HG03354 (cell line): ENCODE measurements at regions not wholly inside any gene's neighbourhood (a gene's known extent, or its start where the extent isn't known, plus 50 kb on each side); places are given as distances from the start of the nearest gene placed in this dataset.

ENCODE experiments used
- ATAC-seq: cut with Tn5 transposase; IDR thresholded peaks from one replicate; pipeline ENCODE4 v1.9.1; 2021; ENCODE audit warnings: mild to moderate bottlenecking; ENCODE audit not compliant: unreplicated experiment, poor library complexity, severe bottlenecking

GRCh38 chr5:100479079-100479688, 56.0 kb upstream of the FAM174A start:
- ATAC-seq = no peak

GRCh38 chr5:100472091-100472490, 63.1 kb upstream of the FAM174A start:
- no peak for ATAC-seq

DNA sequence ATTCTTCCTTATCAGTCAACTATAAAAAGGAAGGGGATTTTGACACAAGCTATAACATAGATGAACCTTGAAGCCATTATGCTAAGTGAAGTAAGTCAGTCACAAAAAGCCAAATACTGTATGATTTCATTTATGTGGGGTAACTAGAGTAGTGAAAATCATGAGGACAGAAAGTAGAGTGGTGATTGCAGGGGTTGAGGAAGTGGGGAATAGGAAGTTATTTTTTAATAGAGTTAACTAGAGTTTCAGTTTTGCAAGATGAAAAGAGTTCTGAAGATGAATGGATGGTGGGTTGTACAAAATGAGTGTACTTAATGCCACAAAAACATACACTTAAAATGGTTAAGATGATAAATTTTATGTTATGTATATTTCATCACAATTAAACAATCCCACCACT, 65.4 kb upstream of the FAM174A start:
- peak; percentile 98 for ATAC-seq

DNA sequence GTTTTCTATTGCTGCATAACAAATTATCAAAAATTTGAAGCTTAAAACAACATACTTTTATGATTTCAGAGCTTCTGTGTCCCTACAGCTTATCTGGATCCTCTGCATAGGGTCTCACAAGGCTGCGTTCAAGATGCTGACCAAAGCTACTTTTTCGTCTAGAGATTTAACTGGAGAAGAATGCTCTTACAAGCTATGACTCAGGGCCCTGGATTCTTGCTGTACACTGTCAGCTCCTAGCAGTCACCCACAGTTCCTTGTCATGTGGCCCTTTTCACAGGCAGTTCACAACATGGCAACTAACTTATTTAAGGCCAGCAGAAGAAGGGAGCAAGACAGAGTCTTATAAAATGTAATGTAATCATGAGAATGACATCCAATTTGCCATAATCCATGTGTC, 70.8 kb upstream of the FAM174A start:
- no peak for ATAC-seq

GRCh38 chr5:100456615-100457014, 78.6 kb upstream of the FAM174A start:
- no peak for ATAC-seq

DNA sequence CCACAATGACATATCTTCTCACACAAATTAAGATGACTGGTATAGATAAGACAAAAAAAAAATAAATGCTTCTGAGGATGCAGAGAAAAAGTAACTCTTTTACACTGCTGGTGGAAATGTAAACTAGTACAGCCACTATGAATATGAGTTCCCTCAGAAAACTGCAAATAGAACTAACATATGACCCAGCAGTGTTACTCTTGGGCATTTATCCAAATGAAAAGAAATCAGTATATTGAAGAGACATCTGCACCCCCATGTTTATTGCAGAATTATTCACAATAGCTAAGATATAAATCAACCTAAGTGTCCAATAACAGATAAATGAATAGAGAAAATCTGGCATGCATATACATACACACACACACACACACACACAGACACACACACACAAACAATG, 83.0 kb upstream of the FAM174A start:
- ATAC-seq = no peak

GRCh38 chr5:100448111-100448528, 87.1 kb upstream of the FAM174A start:
- ATAC-seq = no peak

DNA sequence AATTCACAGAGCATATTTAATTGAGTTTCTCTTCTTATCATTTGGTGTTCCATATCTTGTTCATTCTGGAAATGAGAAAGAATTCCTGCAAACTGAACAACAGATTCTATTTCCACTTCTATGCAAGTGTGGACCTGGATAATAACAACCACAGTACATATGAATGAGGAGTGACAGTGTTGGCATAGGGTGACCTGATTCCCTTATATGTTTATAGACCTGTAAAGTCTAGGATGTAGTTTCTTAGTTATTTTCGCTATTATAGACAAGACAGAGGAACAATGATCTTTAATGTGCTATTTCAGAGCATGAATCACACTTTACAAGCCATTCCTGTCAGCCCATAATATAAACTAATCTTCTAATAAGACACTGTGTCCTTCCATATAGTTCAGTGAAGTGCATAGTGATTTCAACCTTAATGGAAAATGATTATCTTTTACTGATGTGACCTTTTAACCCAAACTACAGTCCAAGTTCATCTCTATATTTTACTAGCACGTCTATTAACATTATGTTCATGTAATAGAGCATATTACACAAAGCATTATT, 88.2 kb upstream of the FAM174A start:
- ATAC-seq = no peak

GRCh38 chr5:100444961-100445360, 90.2 kb upstream of the FAM174A start:
- ATAC-seq = no peak

- ATAC-seq = no peak
Measured at GRCh38 chr5:100434815-100435214, 100.4 kb upstream of the FAM174A start.

DNA sequence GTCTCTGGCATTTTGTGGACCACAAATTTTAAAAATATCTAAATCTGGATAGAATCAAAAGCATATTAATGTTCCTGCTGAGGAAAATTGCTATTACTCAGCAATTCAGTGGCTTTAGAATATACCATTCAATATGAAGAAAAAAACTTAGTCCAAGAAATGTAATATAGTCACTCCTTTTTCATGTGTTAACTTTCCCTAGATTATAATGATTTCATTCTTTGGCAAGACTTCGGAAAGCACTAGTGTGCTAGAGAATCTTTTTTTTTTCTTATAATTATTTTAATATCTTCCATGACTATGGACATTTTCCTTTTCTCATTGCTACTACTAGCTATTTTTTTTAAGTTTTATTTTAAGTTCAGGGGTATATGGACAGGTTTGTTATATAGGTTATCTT, 102.4 kb upstream of the FAM174A start:
- ATAC-seq = no peak

DNA sequence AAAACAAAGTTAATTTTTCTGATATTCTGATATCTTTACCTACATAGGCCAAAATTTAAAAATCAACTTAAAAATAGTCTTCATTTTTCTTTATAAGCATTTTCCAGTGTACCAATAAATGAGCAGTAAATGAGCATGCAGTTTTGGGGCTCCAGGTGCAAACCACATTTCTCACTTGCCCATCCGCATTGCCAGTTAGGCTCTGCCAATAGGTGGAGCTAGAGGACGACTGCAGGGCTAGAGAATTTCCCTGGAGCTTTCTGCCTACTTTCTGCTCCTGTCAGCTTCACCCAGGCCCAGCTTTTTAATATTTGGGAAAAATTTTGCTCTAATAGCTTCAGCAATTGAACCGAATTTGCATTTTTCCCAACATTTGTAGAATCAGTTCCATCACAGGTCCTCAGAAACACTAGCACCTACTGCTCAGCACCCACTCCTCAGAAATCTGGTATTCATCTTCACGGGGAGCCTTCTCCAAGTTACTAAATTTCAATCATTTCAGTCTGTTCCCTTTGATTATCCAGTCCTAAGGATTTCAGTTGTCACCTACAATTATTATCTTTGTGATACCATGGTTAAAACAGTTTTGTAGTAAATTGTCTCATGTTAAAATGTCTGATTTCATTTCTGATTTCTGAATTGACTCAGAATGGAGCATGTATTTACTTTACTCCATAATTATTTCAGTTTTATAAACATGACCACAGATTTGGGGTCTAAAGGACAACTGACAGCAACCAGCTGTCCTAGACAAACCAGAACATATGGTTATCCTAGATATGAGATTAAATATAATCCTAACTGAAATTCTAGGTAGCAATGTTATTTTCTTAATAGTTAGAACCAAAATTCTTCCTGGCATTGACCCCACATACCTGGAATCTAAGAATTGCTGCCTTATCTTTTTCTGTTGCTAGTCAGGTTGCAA, 104.6 kb upstream of the FAM174A start:
- ATAC-seq = peak; percentile 87

- ATAC-seq = no peak
Measured at GRCh38 chr5:100424787-100425186, 110.4 kb upstream of the FAM174A start.

- no peak for ATAC-seq
Measured at GRCh38 chr5:100424017-100424416, 111.2 kb upstream of the FAM174A start.

DNA sequence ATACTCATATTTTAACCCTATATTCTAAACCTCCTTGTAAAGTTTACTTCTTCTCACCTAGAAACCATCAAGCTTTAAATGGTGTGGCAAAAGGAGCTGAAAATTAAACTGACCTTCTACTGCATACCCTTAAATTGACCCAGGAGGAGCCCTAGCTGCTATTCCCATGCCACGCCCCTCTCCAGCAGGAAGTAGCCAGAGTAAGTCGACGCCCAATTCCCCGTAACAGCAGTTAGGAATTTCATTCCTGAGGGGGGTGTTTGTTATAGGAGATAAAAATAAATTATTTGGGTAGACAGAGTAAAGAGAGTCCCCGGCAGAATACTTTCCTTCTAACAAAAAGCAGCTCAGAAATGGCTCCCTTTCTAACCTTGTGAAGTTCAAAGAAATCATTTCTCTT, 111.8 kb upstream of the FAM174A start:
- ATAC-seq = no peak

- no peak for ATAC-seq
Measured at GRCh38 chr5:100421360-100421759, 113.8 kb upstream of the FAM174A start.

GRCh38 chr5:100418231-100418630, 116.9 kb upstream of the FAM174A start:
- no peak for ATAC-seq

- no peak for ATAC-seq
Measured at GRCh38 chr5:100409660-100410151, 125.5 kb upstream of the FAM174A start.

- no peak for ATAC-seq
Measured at GRCh38 chr5:100407053-100407452, 128.1 kb upstream of the FAM174A start.

DNA sequence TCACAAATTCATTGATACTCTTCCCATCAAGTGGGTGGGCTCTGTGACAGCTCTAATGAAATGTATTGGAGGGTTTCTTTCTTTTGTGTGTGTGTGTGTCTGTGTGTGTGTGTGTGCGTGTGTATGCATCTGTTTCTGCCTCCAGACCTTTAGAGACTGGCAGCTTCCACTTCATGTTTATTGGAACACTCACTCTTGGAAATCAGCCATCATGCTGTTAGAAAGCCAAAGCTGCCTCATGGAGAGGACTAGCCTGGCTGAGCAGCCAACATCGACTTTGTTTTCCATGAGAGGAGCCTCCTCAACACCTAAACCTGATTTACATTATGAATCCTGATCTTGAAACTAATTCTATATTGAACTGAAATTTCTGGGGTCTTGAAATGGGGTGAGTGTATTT, 128.5 kb upstream of the FAM174A start:
- no peak for ATAC-seq

GRCh38 chr5:100402071-100402470, 133.1 kb upstream of the FAM174A start:
- no peak for ATAC-seq
